Keratinocyte (primary cell): ENCODE measurements at regions not wholly inside any gene's neighbourhood (a gene's known extent, or its start where the extent isn't known, plus 50 kb on each side); places are given as distances from the start of the nearest gene placed in this dataset.
"Not testable (repeated sequence)": the region's sequence is repeated elsewhere in the genome, so short reads cannot be mapped to it uniquely, and the experiment has no call there.

Source experiments
- DNase-seq: peaks from one replicate; pipeline ENCODE4 v3.0.0-alpha.2; 2011; ENCODE audit warnings: low read depth, missing footprints, low spot score
- FAIRE-seq: peaks from 2 replicates; lab custom pipeline; 2011; peaks lifted over from hg19 to GRCh38; lab: Jason Lieb, UNC
- H2AFZ ChIP-seq: 2 replicates; pipeline ENCODE4 v1.6.0; 2012; ENCODE audit warnings: low read length, control low read depth, inconsistent platforms; ENCODE audit not compliant: control insufficient read depth
- H3K27ac ChIP-seq: 2 replicates; pipeline ENCODE4 v1.5.1; 2011; ENCODE audit warnings: low read length; ENCODE audit not compliant: control insufficient read depth, insufficient read depth
- H3K27me3 ChIP-seq: 3 replicates; pipeline ENCODE4 v1.6.0; 2011; ENCODE audit warnings: low read length; ENCODE audit not compliant: control insufficient read depth, insufficient read depth; ENCODE audit errors: extremely low read depth
- H3K36me3 ChIP-seq, 2 experiments: 2 replicates in 1 of 2; 3 replicates in 1 of 2; pipeline ENCODE4 v1.5.1; 2011; ENCODE audit warnings: low read length in 2 of 2, mild to moderate bottlenecking in 1 of 2; ENCODE audit not compliant: control insufficient read depth in 2 of 2, insufficient read depth in 2 of 2; ENCODE audit errors: extremely low read depth in 1 of 2
- H3K4me1 ChIP-seq: 3 replicates; pipeline ENCODE4 v1.5.1; 2011; ENCODE audit warnings: low read length; ENCODE audit not compliant: control insufficient read depth, insufficient read depth; ENCODE audit errors: extremely low read depth
- H3K4me2 ChIP-seq: 3 replicates; pipeline ENCODE4 v1.6.0; 2011; ENCODE audit warnings: low read depth, low read length; ENCODE audit not compliant: control insufficient read depth, insufficient read depth; ENCODE audit errors: extremely low read depth
- H3K4me3 ChIP-seq, 3 experiments: fragments of 200-600 bp in 1 of 3; sonication (generic) in 1 of 3; 2 replicates in 2 of 3; 3 replicates in 1 of 3; pipeline ENCODE4 v1.5.1; 2011 to 2016; ENCODE audit warnings: low read length in 3 of 3, mild to moderate bottlenecking in 3 of 3, control low read depth in 2 of 3, inconsistent platforms in 1 of 3, low read depth in 1 of 3, mixed read lengths in 1 of 3, mixed run types in 1 of 3, moderate library complexity in 1 of 3; ENCODE audit not compliant: control insufficient read depth in 2 of 3, insufficient read depth in 2 of 3; ENCODE audit errors: extremely low read depth in 1 of 3
- H3K79me2 ChIP-seq: 2 replicates; pipeline ENCODE4 v1.6.0; 2012; ENCODE audit warnings: low read length; ENCODE audit not compliant: control insufficient read depth, insufficient read depth
- H3K9ac ChIP-seq: 3 replicates; pipeline ENCODE4 v1.6.0; 2011; ENCODE audit warnings: low read length; ENCODE audit not compliant: control insufficient read depth, insufficient read depth; ENCODE audit errors: extremely low read depth
- H3K9me1 ChIP-seq: 3 replicates; pipeline ENCODE4 v1.6.0; 2011; ENCODE audit warnings: low read length; ENCODE audit not compliant: control insufficient read depth, insufficient read depth; ENCODE audit errors: extremely low read depth
- H3K9me3 ChIP-seq: 2 replicates; pipeline ENCODE4 v1.5.1; 2012; ENCODE audit warnings: low read depth, low read length; ENCODE audit not compliant: control insufficient read depth
- H4K20me1 ChIP-seq: 3 replicates; pipeline ENCODE4 v1.6.0; 2011; ENCODE audit warnings: low read length; ENCODE audit not compliant: control insufficient read depth, insufficient read depth; ENCODE audit errors: extremely low read depth
- CTCF ChIP-seq, 3 experiments: IDR thresholded peaks in 1 of 3; conservative IDR thresholded peaks in 1 of 3; optimal IDR thresholded peaks in 1 of 3; 2 replicates in 2 of 3; 3 replicates in 1 of 3; pipeline versions ENCODE3 to v1.5.1; 2011; ENCODE audit warnings: low read length in 3 of 3, mild to moderate bottlenecking in 3 of 3, moderate library complexity in 2 of 3, control low read depth in 1 of 3, inconsistent platforms in 1 of 3; ENCODE audit not compliant: insufficient read depth in 2 of 3; ENCODE audit errors: extremely low read depth in 1 of 3
- EZH2 ChIP-seq: IDR thresholded peaks from one replicate; pipeline ENCODE4 v1.6.1; 2012; ENCODE audit warnings: inconsistent platforms, mild to moderate bottlenecking, low read length, moderate library complexity
- dilution Hi-C: fragments of 300-500 bp; cut with MboI; formaldehyde crosslinking; loops from one replicate; pipeline ENCODE4 v1.7.0; 2020; ENCODE audit warnings: low sequenced_read_pairs; ENCODE audit not compliant: extremely low pct_ligation_motif_present

GRCh38 chr5:121485281-121485680, 366.4 kb upstream of the FTMT start:
- H3K9ac ChIP-seq, result no peak overlapping the region
- no peak overlapping the region for H3K4me2 ChIP-seq
- no peak overlapping the region for H2AFZ ChIP-seq
- DNase-seq (no peak), FAIRE-seq (no peak)
- H3K9me1 ChIP-seq, result no peaks in the 10 kb centered on the region
- no peak overlapping the region for H3K27ac ChIP-seq
- no peaks in the 10 kb centered on the region for H3K79me2 ChIP-seq
- no peaks in the 10 kb centered on the region for H4K20me1 ChIP-seq
- dilution Hi-C loops, result no loop called here
- H3K4me3 ChIP-seq, result no peak overlapping the region
- H3K4me1 ChIP-seq, result no peaks in the 10 kb centered on the region
- TF ChIP-seq EZH2 (no peak), CTCF (optimal IDR thresholded peaks at IDR 0.05 in 1 of 3, IDR thresholded peaks at IDR 0.05 in 1 of 3, conservative IDR thresholded peaks at IDR 0.05 in 1 of 3; ENCODE audit: extremely low read depth in 1 of 3, insufficient read depth in 2 of 3, low read length in 3 of 3) (no peak)
- no peaks in the 10 kb centered on the region for H3K27me3 ChIP-seq
- H3K9me3 ChIP-seq, result no peaks in the 10 kb centered on the region
- H3K36me3 ChIP-seq, result no peaks in the 10 kb centered on the region

- FAIRE-seq, dilution Hi-C loops: not testable (repeated sequence)
These were observed 365.7 kb upstream of the FTMT start for GRCh38 chr5:121485999-121486398.

DNA sequence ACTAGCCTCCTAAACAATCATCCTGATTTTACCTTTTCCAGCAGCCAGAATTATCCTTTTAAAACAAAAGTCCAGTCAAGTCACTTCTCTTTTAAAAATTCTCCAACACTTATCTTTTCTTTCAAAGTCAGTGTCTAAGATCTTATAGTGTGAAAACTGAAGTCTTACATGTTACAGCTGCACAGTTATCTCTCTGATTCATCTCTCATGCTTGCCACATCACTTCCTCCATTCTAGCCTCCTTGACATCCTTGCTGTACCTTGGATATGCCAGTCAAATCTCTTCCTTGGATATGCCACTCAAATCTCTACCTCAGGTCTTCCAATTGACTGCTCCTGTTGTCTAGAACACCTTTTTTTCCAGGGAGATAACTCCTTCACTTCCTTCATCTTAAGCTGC, 361.7 kb upstream of the FTMT start:
- Histone ChIP-seq H3K4me2 (no peak overlapping the region), H3K4me3 (no peak overlapping the region), H3K9me3 (no peaks in the 10 kb centered on the region), H2AFZ (no peak overlapping the region), H3K79me2 (no peaks in the 10 kb centered on the region), H3K36me3 (no peaks in the 10 kb centered on the region), H3K27me3 (no peaks in the 10 kb centered on the region), H3K27ac (no peak overlapping the region), H4K20me1 (no peaks in the 10 kb centered on the region), H3K9ac (no peak overlapping the region), H3K9me1 (no peaks in the 10 kb centered on the region), H3K4me1 (no peaks in the 10 kb centered on the region)
- dilution Hi-C loops, result no loop called here
- DNase-seq (no peak), FAIRE-seq (no peak)
- TF ChIP-seq CTCF (optimal IDR thresholded peaks at IDR 0.05 in 1 of 3, IDR thresholded peaks at IDR 0.05 in 1 of 3, conservative IDR thresholded peaks at IDR 0.05 in 1 of 3; ENCODE audit: extremely low read depth in 1 of 3, insufficient read depth in 2 of 3, low read length in 3 of 3) (no peak), EZH2 (no peak)

More at GRCh38 chr5:121485999-121486398, 365.7 kb upstream of the FTMT start:
- H3K9me3 ChIP-seq, H4K20me1 ChIP-seq, H3K9me1 ChIP-seq, H3K4me2 ChIP-seq, H3K79me2 ChIP-seq, H3K27ac ChIP-seq, H3K36me3 ChIP-seq, H2AFZ ChIP-seq, H3K27me3 ChIP-seq, H3K4me1 ChIP-seq, H3K4me3 ChIP-seq, DNase-seq, H3K9ac ChIP-seq: not testable (repeated sequence)
